Vagina (tissue), 2 donors: ENCODE measurements at regions not wholly inside any gene's neighbourhood (a gene's known extent, or its start where the extent isn't known, plus 50 kb on each side); places are given as distances from the start of the nearest gene placed in this dataset.

ENCODE experiments used
- POLR2A ChIP-seq, 2 donors: fragments of 450-650 bp; IDR thresholded peaks; one replicate each; pipeline ENCODE4 v1.6.1; 2017; ENCODE audit warnings: antibody characterized with exemption in 2 of 2, mild to moderate bottlenecking in 2 of 2, moderate library complexity in 2 of 2
- TF ChIP-seq, protein P1 (sequence below), 3 experiments: fragments of 450-650 bp in 2 of 3; fragments of 200-600 bp in 1 of 3; sonication (generic) in 1 of 3; IDR thresholded peaks; one replicate each; pipeline ENCODE4 v1.5.1; 2017 to 2019; ENCODE audit warnings: antibody characterized with exemption in 3 of 3, mild to moderate bottlenecking in 2 of 3, moderate library complexity in 2 of 3

DNA sequence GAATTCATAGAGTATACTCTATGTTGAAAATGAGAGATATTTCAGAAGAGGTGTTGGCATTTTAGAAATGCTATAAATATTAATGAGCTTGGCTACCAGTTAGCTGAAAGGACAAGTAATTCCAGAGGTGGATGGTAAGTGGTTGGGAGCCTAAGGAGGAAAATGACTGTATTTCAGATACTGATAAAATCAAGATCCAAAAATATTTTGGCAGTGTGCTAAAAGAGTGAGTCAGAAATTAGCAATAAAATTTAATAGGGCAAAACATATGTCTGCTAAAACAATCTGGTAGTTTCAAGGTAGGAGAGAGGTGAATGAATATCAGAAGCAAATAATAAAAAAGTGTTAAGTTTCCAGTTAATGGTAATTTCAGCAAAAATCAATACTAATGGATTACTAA is 1287.9 kb downstream of the CDH8 start:
- TF ChIP-seq, protein P1, sequence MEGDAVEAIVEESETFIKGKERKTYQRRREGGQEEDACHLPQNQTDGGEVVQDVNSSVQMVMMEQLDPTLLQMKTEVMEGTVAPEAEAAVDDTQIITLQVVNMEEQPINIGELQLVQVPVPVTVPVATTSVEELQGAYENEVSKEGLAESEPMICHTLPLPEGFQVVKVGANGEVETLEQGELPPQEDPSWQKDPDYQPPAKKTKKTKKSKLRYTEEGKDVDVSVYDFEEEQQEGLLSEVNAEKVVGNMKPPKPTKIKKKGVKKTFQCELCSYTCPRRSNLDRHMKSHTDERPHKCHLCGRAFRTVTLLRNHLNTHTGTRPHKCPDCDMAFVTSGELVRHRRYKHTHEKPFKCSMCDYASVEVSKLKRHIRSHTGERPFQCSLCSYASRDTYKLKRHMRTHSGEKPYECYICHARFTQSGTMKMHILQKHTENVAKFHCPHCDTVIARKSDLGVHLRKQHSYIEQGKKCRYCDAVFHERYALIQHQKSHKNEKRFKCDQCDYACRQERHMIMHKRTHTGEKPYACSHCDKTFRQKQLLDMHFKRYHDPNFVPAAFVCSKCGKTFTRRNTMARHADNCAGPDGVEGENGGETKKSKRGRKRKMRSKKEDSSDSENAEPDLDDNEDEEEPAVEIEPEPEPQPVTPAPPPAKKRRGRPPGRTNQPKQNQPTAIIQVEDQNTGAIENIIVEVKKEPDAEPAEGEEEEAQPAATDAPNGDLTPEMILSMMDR (IDR thresholded peaks at IDR 0.05): no peak
- no peak for TF ChIP-seq POLR2A (IDR thresholded peaks at IDR 0.05)
